ENCODE measurements at regions not wholly inside any gene's neighbourhood (a gene's known extent, or its start where the extent isn't known, plus 50 kb on each side); places are given as distances from the start of the nearest gene placed in this dataset.

DNA sequence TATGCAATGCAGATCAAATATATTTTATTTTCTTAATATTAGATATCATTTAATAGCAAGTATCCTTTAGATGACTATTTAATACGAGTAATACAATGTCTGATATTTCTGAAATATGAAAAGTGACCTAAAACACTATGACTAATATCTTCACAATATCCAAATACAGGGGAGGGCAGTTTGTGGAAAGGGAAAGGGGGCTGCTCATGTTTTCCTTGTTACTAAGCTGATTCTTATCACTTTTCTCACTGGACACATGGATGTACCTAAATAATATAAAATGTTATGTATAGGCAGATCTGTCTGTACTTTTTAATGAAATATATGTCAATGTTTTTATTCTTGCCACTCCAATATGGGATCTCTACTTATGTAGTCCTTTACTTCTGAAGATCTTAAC is 1879.1 kb upstream of the ACO1 start:
- no peak overlapping the region for H3K4me2 ChIP-seq (ENCODE audit: control insufficient read depth, extremely low read depth, insufficient read depth, low read depth, low read length)
- no peaks in the 10 kb centered on the region for H3K4me1 ChIP-seq (ENCODE audit: control insufficient read depth, extremely low read depth, insufficient read depth, low read length)
- DNase-seq (ENCODE audit: low read depth, low spot score) (no peak), FAIRE-seq (no peak)
- no peaks in the 10 kb centered on the region for H4K20me1 ChIP-seq (ENCODE audit: control insufficient read depth, extremely low read depth, insufficient read depth, low read length)
- dilution Hi-C loops (cut with MboI; ENCODE audit: extremely low pct_ligation_motif_present, low sequenced_read_pairs) = no loop called here
- no peaks in the 10 kb centered on the region for H3K36me3 ChIP-seq (ENCODE audit: control insufficient read depth in 2 of 2, extremely low read depth in 1 of 2, insufficient read depth in 2 of 2, low read length in 2 of 2)
- no peak overlapping the region for H2AFZ ChIP-seq (ENCODE audit: control insufficient read depth, low read length)
- no peak overlapping the region for H3K27ac ChIP-seq (ENCODE audit: control insufficient read depth, insufficient read depth, low read length)
- H3K9me3 ChIP-seq (ENCODE audit: control insufficient read depth, low read depth, low read length) = no peaks in the 10 kb centered on the region
- no peaks in the 10 kb centered on the region for H3K9me1 ChIP-seq (ENCODE audit: control insufficient read depth, extremely low read depth, insufficient read depth, low read length)
- H3K27me3 ChIP-seq (ENCODE audit: control insufficient read depth, extremely low read depth, insufficient read depth, low read length) = no peaks in the 10 kb centered on the region
- no peak for TF ChIP-seq EZH2 (IDR thresholded peaks at IDR 0.05; ENCODE audit: low read length)
- TF ChIP-seq, protein P1, sequence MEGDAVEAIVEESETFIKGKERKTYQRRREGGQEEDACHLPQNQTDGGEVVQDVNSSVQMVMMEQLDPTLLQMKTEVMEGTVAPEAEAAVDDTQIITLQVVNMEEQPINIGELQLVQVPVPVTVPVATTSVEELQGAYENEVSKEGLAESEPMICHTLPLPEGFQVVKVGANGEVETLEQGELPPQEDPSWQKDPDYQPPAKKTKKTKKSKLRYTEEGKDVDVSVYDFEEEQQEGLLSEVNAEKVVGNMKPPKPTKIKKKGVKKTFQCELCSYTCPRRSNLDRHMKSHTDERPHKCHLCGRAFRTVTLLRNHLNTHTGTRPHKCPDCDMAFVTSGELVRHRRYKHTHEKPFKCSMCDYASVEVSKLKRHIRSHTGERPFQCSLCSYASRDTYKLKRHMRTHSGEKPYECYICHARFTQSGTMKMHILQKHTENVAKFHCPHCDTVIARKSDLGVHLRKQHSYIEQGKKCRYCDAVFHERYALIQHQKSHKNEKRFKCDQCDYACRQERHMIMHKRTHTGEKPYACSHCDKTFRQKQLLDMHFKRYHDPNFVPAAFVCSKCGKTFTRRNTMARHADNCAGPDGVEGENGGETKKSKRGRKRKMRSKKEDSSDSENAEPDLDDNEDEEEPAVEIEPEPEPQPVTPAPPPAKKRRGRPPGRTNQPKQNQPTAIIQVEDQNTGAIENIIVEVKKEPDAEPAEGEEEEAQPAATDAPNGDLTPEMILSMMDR (optimal IDR thresholded peaks at IDR 0.05 in 1 of 3, IDR thresholded peaks at IDR 0.05 in 1 of 3, conservative IDR thresholded peaks at IDR 0.05 in 1 of 3; ENCODE audit: extremely low read depth in 1 of 3, insufficient read depth in 2 of 3, low read length in 3 of 3) = no peak
- no peak overlapping the region for H3K4me3 ChIP-seq (ENCODE audit: control insufficient read depth in 2 of 3, extremely low read depth in 1 of 3, insufficient read depth in 2 of 3, low read depth in 1 of 3, low read length in 3 of 3)
- H3K9ac ChIP-seq (ENCODE audit: control insufficient read depth, extremely low read depth, insufficient read depth, low read length) = no peak overlapping the region
- H3K79me2 ChIP-seq (ENCODE audit: control insufficient read depth, insufficient read depth, low read length) = no peaks in the 10 kb centered on the region

DNA sequence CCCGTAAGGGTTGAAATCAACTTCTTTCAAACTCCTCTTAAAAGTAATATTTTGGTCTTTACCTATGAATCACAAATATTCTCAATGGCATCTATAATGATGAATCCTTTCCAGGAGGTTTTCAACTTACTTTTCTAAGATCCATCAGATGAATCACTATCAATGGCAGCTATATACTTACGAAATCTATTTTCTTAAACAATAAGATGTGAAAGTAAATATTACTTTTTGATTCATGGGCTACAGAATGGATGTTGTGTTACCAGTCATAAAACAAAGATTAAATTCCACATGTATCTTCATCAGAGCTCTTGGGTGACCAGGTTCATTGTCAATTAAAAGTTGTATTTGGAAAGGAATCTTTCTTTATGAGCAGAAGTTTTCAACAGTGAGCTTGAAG is 1877.7 kb upstream of the ACO1 start:
- Histone ChIP-seq H3K9ac (ENCODE audit: control insufficient read depth, extremely low read depth, insufficient read depth, low read length) (no peak overlapping the region), H4K20me1 (ENCODE audit: control insufficient read depth, extremely low read depth, insufficient read depth, low read length) (no peaks in the 10 kb centered on the region), H3K27ac (ENCODE audit: control insufficient read depth, insufficient read depth, low read length) (no peak overlapping the region), H3K4me2 (ENCODE audit: control insufficient read depth, extremely low read depth, insufficient read depth, low read depth, low read length) (no peak overlapping the region), H3K79me2 (ENCODE audit: control insufficient read depth, insufficient read depth, low read length) (no peaks in the 10 kb centered on the region), H3K9me3 (ENCODE audit: control insufficient read depth, low read depth, low read length) (no peaks in the 10 kb centered on the region), H3K4me3 (ENCODE audit: control insufficient read depth in 2 of 3, extremely low read depth in 1 of 3, insufficient read depth in 2 of 3, low read depth in 1 of 3, low read length in 3 of 3) (no peak overlapping the region), H3K36me3 (ENCODE audit: control insufficient read depth in 2 of 2, extremely low read depth in 1 of 2, insufficient read depth in 2 of 2, low read length in 2 of 2) (no peaks in the 10 kb centered on the region), H3K27me3 (ENCODE audit: control insufficient read depth, extremely low read depth, insufficient read depth, low read length) (no peaks in the 10 kb centered on the region), H3K9me1 (ENCODE audit: control insufficient read depth, extremely low read depth, insufficient read depth, low read length) (no peaks in the 10 kb centered on the region), H3K4me1 (ENCODE audit: control insufficient read depth, extremely low read depth, insufficient read depth, low read length) (no peaks in the 10 kb centered on the region), H2AFZ (ENCODE audit: control insufficient read depth, low read length) (no peak overlapping the region)
- no peak for FAIRE-seq
- dilution Hi-C loops (cut with MboI; ENCODE audit: extremely low pct_ligation_motif_present, low sequenced_read_pairs) = no loop called here
- TF ChIP-seq, protein P1 (optimal IDR thresholded peaks at IDR 0.05 in 1 of 3, IDR thresholded peaks at IDR 0.05 in 1 of 3, conservative IDR thresholded peaks at IDR 0.05 in 1 of 3; ENCODE audit: extremely low read depth in 1 of 3, insufficient read depth in 2 of 3, low read length in 3 of 3) = no peak
- no peak for TF ChIP-seq EZH2 (IDR thresholded peaks at IDR 0.05; ENCODE audit: low read length)
- no peak for DNase-seq (ENCODE audit: low read depth, low spot score)

Measured in keratinocyte (primary cell).